ENCODE measurements at regions not wholly inside any gene's neighbourhood (a gene's known extent, or its start where the extent isn't known, plus 50 kb on each side); places are given as distances from the start of the nearest gene placed in this dataset.

- WGBS = 49% methylated on average over 2 of the region's 2 CpGs
- no peaks in the 10 kb centered on the region for H3K36me3 ChIP-seq (ENCODE audit: control insufficient read depth in 4 of 4, insufficient read depth in 3 of 4, low read depth in 1 of 4, low read length in 3 of 4)
- DNase-seq (ENCODE audit: low spot score) = no peak
Observed at GRCh38 chr1:216825557-216825956, 102.3 kb upstream of the ESRRG start.

More at GRCh38 chr1:216825557-216825956, 102.3 kb upstream of the ESRRG start:
- Histone ChIP-seq H3K9me3 (ENCODE audit: control insufficient read depth in 4 of 4, low read length in 3 of 4) (no peaks in the 10 kb centered on the region), H3K4me3 (ENCODE audit: low read depth in 1 of 3, low read length in 3 of 3) (no peak overlapping the region), H3K27ac (ENCODE audit: low read depth in 1 of 2, low read length in 2 of 2) (no peak overlapping the region), H3K9ac (ENCODE audit: low read depth in 1 of 2, low read length in 2 of 2) (no peak overlapping the region), H3K4me1 (ENCODE audit: control insufficient read depth in 4 of 4, insufficient read depth in 4 of 4, low read length in 3 of 4) (no peaks in the 10 kb centered on the region), H3K27me3 (ENCODE audit: control insufficient read depth in 4 of 4, insufficient read depth in 4 of 4, low read length in 3 of 4) (no peaks in the 10 kb centered on the region)
- TF ChIP-seq JUND (IDR thresholded peaks at IDR 0.05) = no peak
- no peak for TF ChIP-seq TAF1 (conservative IDR thresholded peaks at IDR 0.05)
- TF ChIP-seq REST (IDR thresholded peaks at IDR 0.05) = no peak
- no peak for TF ChIP-seq CTCF (IDR thresholded peaks at IDR 0.05; ENCODE audit: low read depth, low read length, missing input control)
- no peak for TF ChIP-seq ZBTB33 (IDR thresholded peaks at IDR 0.05)
- no peak for TF ChIP-seq RXRA (IDR thresholded peaks at IDR 0.05)
